Lower leg skin (tissue), 4 donors: ENCODE measurements at regions not wholly inside any gene's neighbourhood (a gene's known extent, or its start where the extent isn't known, plus 50 kb on each side); places are given as distances from the start of the nearest gene placed in this dataset.
A peak's percentile ranks its signal among the peaks of the same experiment; 100 is the strongest.
"Not testable (repeated sequence)": the region's sequence is repeated elsewhere in the genome, so short reads cannot be mapped to it uniquely, and the experiment has no call there.

Experiments
- DNase-seq, 2 donors: peaks; one replicate each; pipeline ENCODE4 v3.0.0-alpha.2; 2019; ENCODE audit warnings: low spot score in 2 of 2
- H3K4me3 ChIP-seq: fragments of 200-600 bp; sonication (generic); 2 replicates; pipeline ENCODE4 v1.5.1; 2017; ENCODE audit warnings: mild to moderate bottlenecking, low read depth; ENCODE audit not compliant: poor library complexity, severe bottlenecking
- CTCF ChIP-seq, 3 donors: fragments of 450-650 bp; IDR thresholded peaks; one replicate each; pipeline ENCODE4 v1.5.1; 2016; ENCODE audit warnings: antibody characterized with exemption in 3 of 3, mild to moderate bottlenecking in 3 of 3, moderate library complexity in 2 of 3
- POLR2A ChIP-seq, 2 donors: fragments of 450-650 bp; IDR thresholded peaks; one replicate each; pipeline ENCODE4 v1.6.1; 2016 to 2017; ENCODE audit warnings: antibody characterized with exemption in 2 of 2, mild to moderate bottlenecking in 1 of 2, moderate library complexity in 1 of 2
- WGBS, 2 donors: methylation state at CpG; one replicate each; pipeline ENCODE4 v1.1.5; 2018; 5-methylcytosine and 5-hydroxymethylcytosine counted together
- intact Hi-C: fragments of 100-400 bp; cut with DNase I; formaldehyde crosslinking; loops from one replicate; pipeline ENCODE4 v1.15.0; 2023; ENCODE audit warnings: low total_unique reads

- TF ChIP-seq CTCF (IDR thresholded peaks at IDR 0.05) (no peak), POLR2A (IDR thresholded peaks at IDR 0.05) (no peak)
- intact Hi-C loops = no loop called here
- no peak overlapping the region for H3K4me3 ChIP-seq
- WGBS, 2 donors = 76 to 82% methylated on average over 10 of the region's 10 CpGs
- DNase-seq = no peak
Observed at GRCh38 chrX:9369802-9370291, 95.0 kb upstream of the TBL1X start.

- WGBS, 2 donors = 34 to 62% methylated on average over 5 of the region's 5 CpGs
- TF ChIP-seq CTCF (IDR thresholded peaks at IDR 0.05) (no peak), POLR2A (IDR thresholded peaks at IDR 0.05) (no peak)
- H3K4me3 ChIP-seq = no peak overlapping the region
- DNase-seq = peak in 1 of 2 donors; percentile 22
- intact Hi-C loops = no loop called here
Observed at GRCh38 chrX:9370893-9371292, 94.0 kb upstream of the TBL1X start.

GRCh38 chrX:9372866-9373265 is 92.0 kb upstream of the TBL1X start:
- intact Hi-C loops = no loop called here
- H3K4me3 ChIP-seq = no peak overlapping the region
- WGBS, 2 donors = 86 to 93% methylated on average over 11 of the region's 11 CpGs
- TF ChIP-seq POLR2A (IDR thresholded peaks at IDR 0.05) = no peak
- TF ChIP-seq CTCF (IDR thresholded peaks at IDR 0.05) = no peak
- DNase-seq = no peak

- no peak for DNase-seq
- intact Hi-C loops = no loop called here
- no peak for TF ChIP-seq CTCF (IDR thresholded peaks at IDR 0.05)
- no peak for TF ChIP-seq POLR2A (IDR thresholded peaks at IDR 0.05)
- no peak overlapping the region for H3K4me3 ChIP-seq
- 77 to 83% methylated on average over 7 of the region's 7 CpGs for WGBS, 2 donors
Observed at GRCh38 chrX:9373789-9374188, 91.1 kb upstream of the TBL1X start.

GRCh38 chrX:9374555-9374954 is 90.3 kb upstream of the TBL1X start:
- TF ChIP-seq POLR2A (IDR thresholded peaks at IDR 0.05) (no peak), CTCF (IDR thresholded peaks at IDR 0.05) (no peak)
- 43 to 69% methylated on average over 6 of the region's 6 CpGs for WGBS, 2 donors
- no peak for DNase-seq

GRCh38 chrX:9376111-9376510 is 88.7 kb upstream of the TBL1X start:
- intact Hi-C loops = no loop called here
- no peak overlapping the region for H3K4me3 ChIP-seq
- DNase-seq = no peak
- WGBS, 2 donors = 80 to 91% methylated on average over 4 of the region's 4 CpGs
- TF ChIP-seq POLR2A (IDR thresholded peaks at IDR 0.05) = no peak
- TF ChIP-seq CTCF (IDR thresholded peaks at IDR 0.05) = no peak

More at GRCh38 chrX:9374555-9374954, 90.3 kb upstream of the TBL1X start:
- no peak overlapping the region for H3K4me3 ChIP-seq
- intact Hi-C loops = no loop called here

GRCh38 chrX:9377216-9377615 is 87.6 kb upstream of the TBL1X start:
- WGBS, 2 donors = 94 to 95% methylated on average over 3 of the region's 3 CpGs
- DNase-seq, H3K4me3 ChIP-seq, intact Hi-C loops: not testable (repeated sequence)
